Liver (tissue), 7 donors: ENCODE measurements at regions not wholly inside any gene's neighbourhood (a gene's known extent, or its start where the extent isn't known, plus 50 kb on each side); places are given as distances from the start of the nearest gene placed in this dataset.

ENCODE experiments used
- DNase-seq: peaks from one replicate; pipeline ENCODE4 v3.0.0-alpha.2; 2017; ENCODE audit warnings: low spot score
- H3K27ac ChIP-seq, 2 donors: one replicate each; pipeline ENCODE4 v1.7.0; 2013; ENCODE audit warnings: inconsistent platforms in 2 of 2, low read length in 2 of 2, control low read depth in 1 of 2, low read depth in 1 of 2, mild to moderate bottlenecking in 1 of 2
- H3K27me3 ChIP-seq, 4 donors: one replicate each; pipeline versions ENCODE4 v1.6.1 to v1.7.0; 2013; ENCODE audit warnings: low read length in 3 of 4, inconsistent platforms in 1 of 4, mild to moderate bottlenecking in 1 of 4, moderate library complexity in 1 of 4; ENCODE audit not compliant: control insufficient read depth in 4 of 4, insufficient read depth in 4 of 4
- H3K36me3 ChIP-seq, 4 donors: one replicate each; pipeline versions ENCODE4 v1.6.1 to v1.7.0; 2013; ENCODE audit warnings: low read length in 3 of 4, mild to moderate bottlenecking in 3 of 4, low read depth in 1 of 4, moderate library complexity in 1 of 4; ENCODE audit not compliant: control insufficient read depth in 4 of 4, insufficient read depth in 3 of 4
- H3K4me1 ChIP-seq, 4 donors: one replicate each; pipeline versions ENCODE4 v1.6.1 to v1.7.0; 2013; ENCODE audit warnings: low read length in 3 of 4, mild to moderate bottlenecking in 3 of 4, moderate library complexity in 1 of 4; ENCODE audit not compliant: control insufficient read depth in 4 of 4, insufficient read depth in 4 of 4
- H3K4me3 ChIP-seq, 3 donors: one replicate each; pipeline versions ENCODE4 v1.6.1 to v1.7.0; 2013; ENCODE audit warnings: low read length in 3 of 3, control low read depth in 1 of 3, low read depth in 1 of 3, mild to moderate bottlenecking in 1 of 3
- H3K9ac ChIP-seq, 2 donors: one replicate each; pipeline ENCODE4 v1.7.0; 2013; ENCODE audit warnings: low read length in 2 of 2, mild to moderate bottlenecking in 2 of 2, moderate library complexity in 2 of 2, control low read depth in 1 of 2, low read depth in 1 of 2
- H3K9me3 ChIP-seq, 4 donors: one replicate each; pipeline versions ENCODE4 v1.6.1 to v1.7.0; 2013; ENCODE audit warnings: low read length in 3 of 4; ENCODE audit not compliant: control insufficient read depth in 4 of 4
- EGR1 ChIP-seq, 2 donors: IDR thresholded peaks; 2 replicates each; pipeline ENCODE4 v1.6.1; 2016 to 2018; ENCODE audit warnings: antibody characterized with exemption in 2 of 2, low read depth in 2 of 2
- FOXA1 ChIP-seq: IDR thresholded peaks from 2 replicates; pipeline ENCODE4 v1.6.1; 2016; ENCODE audit warnings: antibody characterized with exemption
- FOXA2 ChIP-seq: IDR thresholded peaks from 2 replicates; pipeline ENCODE4 v1.6.1; 2016; ENCODE audit warnings: antibody characterized with exemption
- GABPA ChIP-seq, 2 donors: IDR thresholded peaks in 1 of 2; conservative IDR thresholded peaks in 1 of 2; 2 replicates each; pipeline ENCODE4 v1.6.1; 2016; ENCODE audit warnings: antibody characterized with exemption in 2 of 2, mild to moderate bottlenecking in 1 of 2, moderate library complexity in 1 of 2
- HNF4A ChIP-seq, 2 donors: conservative IDR thresholded peaks; 2 replicates each; pipeline ENCODE4 v1.6.1; 2016; ENCODE audit warnings: antibody characterized with exemption in 2 of 2, mild to moderate bottlenecking in 2 of 2
- HNF4G ChIP-seq: IDR thresholded peaks from 2 replicates; pipeline ENCODE4 v1.6.1; 2016; ENCODE audit warnings: antibody characterized with exemption
- JUND ChIP-seq, 2 donors: IDR thresholded peaks; 2 replicates each; pipeline ENCODE4 v1.6.1; 2016; ENCODE audit warnings: antibody characterized with exemption in 2 of 2
- NR2F2 ChIP-seq: IDR thresholded peaks from 2 replicates; pipeline ENCODE4 v1.6.1; 2016; ENCODE audit warnings: antibody characterized with exemption
- RAD21 ChIP-seq, 2 donors: IDR thresholded peaks; 2 replicates each; pipeline ENCODE4 v1.6.1; 2016; ENCODE audit warnings: antibody characterized with exemption in 2 of 2, mild to moderate bottlenecking in 2 of 2
- REST ChIP-seq: IDR thresholded peaks from 2 replicates; pipeline ENCODE4 v1.6.1; 2016; ENCODE audit warnings: antibody characterized with exemption, mild to moderate bottlenecking
- RXRA ChIP-seq, 2 donors: IDR thresholded peaks; 2 replicates each; pipeline ENCODE4 v1.6.1; 2017 to 2018; ENCODE audit warnings: antibody characterized with exemption in 2 of 2, mild to moderate bottlenecking in 1 of 2
- SP1 ChIP-seq: IDR thresholded peaks from 2 replicates; pipeline ENCODE4 v1.6.1; 2018; ENCODE audit warnings: antibody characterized with exemption, mild to moderate bottlenecking
- TAF1 ChIP-seq: conservative IDR thresholded peaks from 2 replicates; pipeline ENCODE4 v1.6.1; 2016; ENCODE audit warnings: antibody characterized with exemption, mild to moderate bottlenecking
- YY1 ChIP-seq: IDR thresholded peaks from 2 replicates; pipeline ENCODE4 v1.6.1; 2016; ENCODE audit warnings: antibody characterized with exemption, mild to moderate bottlenecking
- WGBS: extraction: QIAGEN DNeasy Blood & Tissue Kit; methylation state at CpG from one replicate; pipeline ENCODE4 v1.1.7; 2013; 5-methylcytosine and 5-hydroxymethylcytosine counted together
- TF ChIP-seq, protein P1 (sequence below): IDR thresholded peaks from 2 replicates; pipeline ENCODE4 v1.6.1; 2016; ENCODE audit warnings: antibody characterized with exemption
- TF ChIP-seq, protein P2 (sequence below): IDR thresholded peaks from 2 replicates; pipeline ENCODE4 v1.6.1; 2016; ENCODE audit warnings: antibody characterized with exemption
- donor health status: healthy.
- donor health status: healthy.
- donor health status: healthy.
- donor health status: healthy.

DNA sequence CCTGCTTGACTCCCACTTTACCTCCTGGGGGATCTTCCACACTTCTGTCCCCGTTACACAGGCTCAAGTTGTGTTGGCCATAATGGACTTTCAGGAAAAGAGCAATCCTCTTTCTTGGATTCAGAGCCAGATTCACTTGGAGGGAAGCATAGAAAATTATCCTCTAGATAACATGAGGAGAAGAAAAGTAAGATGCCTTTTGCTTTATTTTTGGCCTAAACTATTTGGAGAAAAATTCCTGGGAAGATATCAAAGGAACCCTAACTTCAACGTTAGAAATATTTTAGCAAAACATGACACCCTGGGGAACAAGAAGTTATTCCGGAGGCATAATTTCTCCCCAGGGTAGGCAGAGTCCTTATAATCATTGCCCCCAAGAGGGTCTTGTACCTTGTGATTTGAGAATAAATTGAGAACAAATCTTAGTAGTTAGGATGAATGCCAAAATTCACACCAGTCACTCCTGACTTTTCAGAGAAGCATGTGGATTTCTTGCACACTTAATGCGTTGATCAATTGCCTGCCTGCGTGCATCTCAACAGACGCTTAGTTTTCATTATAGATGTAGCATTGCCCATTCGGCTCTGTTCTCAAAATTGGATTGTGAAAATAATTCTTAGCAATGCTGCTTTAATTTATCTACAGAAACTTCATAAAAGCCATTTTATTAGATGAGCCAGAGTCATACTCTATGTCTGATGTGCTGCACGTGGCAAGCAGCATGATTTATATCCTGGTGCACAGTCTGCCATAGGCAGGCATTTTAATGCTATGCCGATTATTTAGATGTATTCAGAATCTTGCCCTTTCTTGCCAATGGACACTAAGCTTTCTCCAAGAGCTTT lies 224.4 kb downstream of the C7orf25 start:
- no peak for DNase-seq
- Histone ChIP-seq H3K4me1 (no peaks in the 10 kb centered on the region), H3K27ac (no peak overlapping the region), H3K9ac (no peak overlapping the region), H3K4me3 (no peak overlapping the region), H3K36me3 (no peaks in the 10 kb centered on the region), H3K27me3 (peaks cover 0 to 6% (median 0%) of the 10 kb centered on the region in 4 donors), H3K9me3 (no peaks in the 10 kb centered on the region)
- WGBS: 71% methylated on average over 9 of the region's 9 CpGs
- no peak for TF ChIP-seq NR2F2
- no peak for TF ChIP-seq HNF4A (conservative IDR thresholded peaks at IDR 0.05)
- TF ChIP-seq, protein P1, sequence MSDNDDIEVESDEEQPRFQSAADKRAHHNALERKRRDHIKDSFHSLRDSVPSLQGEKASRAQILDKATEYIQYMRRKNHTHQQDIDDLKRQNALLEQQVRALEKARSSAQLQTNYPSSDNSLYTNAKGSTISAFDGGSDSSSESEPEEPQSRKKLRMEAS: no peak
- no peak for TF ChIP-seq RAD21 (IDR thresholded peaks at IDR 0.05)
- TF ChIP-seq EGR1 (IDR thresholded peaks at IDR 0.05; ENCODE audit: low read depth in 2 of 2): no peak
- no peak for TF ChIP-seq SP1

DNA sequence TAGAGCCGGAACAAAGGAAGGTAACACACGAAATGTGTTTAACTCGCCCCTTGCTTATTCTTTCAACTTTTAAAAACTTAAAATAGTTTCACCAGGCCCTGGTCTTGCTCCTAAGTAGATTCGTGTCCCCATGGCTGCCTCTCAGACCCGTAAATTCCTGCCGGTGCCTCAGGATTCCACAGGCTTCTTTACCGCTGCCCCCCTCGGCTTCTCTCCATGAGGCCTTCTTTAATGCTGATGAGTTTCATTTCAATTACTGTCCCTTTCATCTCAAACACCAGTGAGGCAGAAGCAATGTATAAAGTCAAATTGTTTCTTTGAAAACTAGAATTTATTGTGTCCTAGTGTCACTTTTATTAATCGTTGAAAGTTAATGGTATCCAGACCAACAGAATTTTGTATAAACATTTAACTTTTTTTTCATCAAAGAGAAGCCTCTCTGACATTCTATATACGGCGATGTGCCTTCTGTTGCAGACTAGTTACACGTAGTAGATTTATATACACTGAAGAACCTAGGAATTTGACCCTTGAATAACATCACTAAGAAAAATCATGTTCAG lies 225.2 kb downstream of the C7orf25 start:
- WGBS: 49% methylated on average over 12 of the region's 12 CpGs

DNA sequence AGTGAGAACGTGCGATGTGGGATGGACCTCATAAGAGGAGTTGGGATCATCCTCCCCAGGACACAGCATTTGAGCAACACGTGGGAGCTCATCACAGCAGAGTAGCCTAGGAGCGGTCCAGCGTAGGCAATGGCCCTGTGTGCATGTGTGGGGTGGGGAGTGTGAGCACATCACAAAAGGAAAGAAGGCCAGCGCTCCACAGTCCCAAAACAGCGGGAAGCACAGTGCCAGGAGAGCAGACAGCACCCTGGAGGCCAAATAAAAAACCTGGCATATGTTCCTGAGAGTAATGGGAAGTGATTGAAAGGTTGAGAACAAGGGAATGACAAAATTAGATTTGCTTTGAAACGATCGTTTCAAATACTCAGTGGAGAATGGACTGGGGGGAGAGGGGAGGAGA lies 226.0 kb downstream of the C7orf25 start:
- Histone ChIP-seq H3K9ac (no peak overlapping the region), H3K27me3 (peaks cover 0 to 6% (median 0%) of the 10 kb centered on the region in 4 donors), H3K4me1 (no peaks in the 10 kb centered on the region), H3K36me3 (no peaks in the 10 kb centered on the region), H3K9me3 (peaks cover 0 to 2% (median 0%) of the 10 kb centered on the region in 4 donors), H3K27ac (no peak overlapping the region), H3K4me3 (no peak overlapping the region)
- DNase-seq: no peak
- TF ChIP-seq, protein P1: no peak
- TF ChIP-seq EGR1 (IDR thresholded peaks at IDR 0.05; ENCODE audit: low read depth in 2 of 2) (no peak), HNF4G (no peak), SP1 (no peak), RXRA (IDR thresholded peaks at IDR 0.05) (no peak), TAF1 (no peak), REST (no peak), RAD21 (IDR thresholded peaks at IDR 0.05) (no peak), JUND (IDR thresholded peaks at IDR 0.05) (no peak), FOXA2 (no peak), GABPA (IDR thresholded peaks at IDR 0.05 in 1 of 2, conservative IDR thresholded peaks at IDR 0.05 in 1 of 2) (no peak), FOXA1 (no peak), YY1 (no peak)
- TF ChIP-seq, protein P2, sequence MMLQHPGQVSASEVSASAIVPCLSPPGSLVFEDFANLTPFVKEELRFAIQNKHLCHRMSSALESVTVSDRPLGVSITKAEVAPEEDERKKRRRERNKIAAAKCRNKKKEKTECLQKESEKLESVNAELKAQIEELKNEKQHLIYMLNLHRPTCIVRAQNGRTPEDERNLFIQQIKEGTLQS: no peak
- 52% methylated on average over 9 of the region's 9 CpGs for WGBS

More for the DNA sequence above, 225.2 kb downstream of the C7orf25 start:
- no peak overlapping the region for H3K4me3 ChIP-seq
- no peaks in the 10 kb centered on the region for H3K4me1 ChIP-seq
- no peak for DNase-seq
- no peaks in the 10 kb centered on the region for H3K36me3 ChIP-seq
- no peaks in the 10 kb centered on the region for H3K9me3 ChIP-seq
- TF ChIP-seq HNF4A (conservative IDR thresholded peaks at IDR 0.05) (no peak), FOXA1 (no peak), JUND (IDR thresholded peaks at IDR 0.05) (no peak)
- no peak overlapping the region for H3K27ac ChIP-seq
- peaks cover 0 to 6% (median 0%) of the 10 kb centered on the region in 4 donors for H3K27me3 ChIP-seq
- H3K9ac ChIP-seq: no peak overlapping the region
